ENCODE measurements at regions not wholly inside any gene's neighbourhood (a gene's known extent, or its start where the extent isn't known, plus 50 kb on each side); places are given as distances from the start of the nearest gene placed in this dataset.
"Not testable (repeated sequence)": the region's sequence is repeated elsewhere in the genome, so short reads cannot be mapped to it uniquely, and the experiment has no call there.

- intact Hi-C loops (cut with DNase I) = no loop called here
- DNase-seq (ENCODE audit: low spot score) = no peak
Observed at GRCh38 chr16:26985100-26986065, 81.3 kb upstream of the C16orf82 start.

DNA sequence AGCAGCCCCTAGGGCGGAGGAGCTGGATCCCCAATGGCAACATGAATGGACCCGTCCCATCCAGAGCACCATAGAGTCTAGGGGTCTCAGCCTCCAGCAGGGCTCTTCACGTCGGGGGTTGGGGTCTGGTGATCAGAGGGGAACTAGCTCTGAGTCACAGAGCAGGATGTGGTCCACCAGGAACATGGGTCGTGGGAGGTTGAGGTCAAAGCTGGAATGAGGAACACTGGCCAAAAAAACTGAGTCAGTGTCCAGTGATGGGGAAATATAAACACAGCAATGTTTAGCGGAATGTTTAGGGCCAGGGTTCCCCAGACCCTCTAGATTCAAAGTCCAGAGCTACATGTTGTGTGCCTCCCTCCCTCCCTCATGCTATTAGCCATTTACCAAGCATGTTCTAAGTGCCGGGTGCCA lies 79.1 kb upstream of the C16orf82 start:
- intact Hi-C loops (cut with DNase I) = no loop called here
- no peak for DNase-seq (ENCODE audit: low spot score)

DNA sequence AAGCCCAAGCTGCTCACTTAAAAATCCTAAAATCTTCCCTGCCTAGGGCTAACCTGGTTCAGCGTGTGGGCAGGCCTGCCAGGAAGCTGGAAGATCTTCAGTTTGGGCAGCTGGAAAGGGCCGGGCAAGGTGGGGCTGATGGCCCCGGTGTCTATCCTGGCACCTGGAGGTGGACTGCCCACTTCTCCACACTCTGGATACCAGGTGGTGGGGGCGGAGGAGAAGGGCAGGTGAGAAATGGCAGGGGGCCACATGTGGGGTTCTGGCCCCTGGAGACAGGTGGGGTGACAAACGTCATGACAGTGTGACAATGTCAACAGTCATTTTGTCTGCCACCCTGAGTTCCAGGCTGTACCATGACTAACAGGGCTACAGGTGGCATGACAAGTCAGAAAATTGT lies 78.5 kb upstream of the C16orf82 start:
- DNase-seq (ENCODE audit: low spot score) = no peak
- intact Hi-C loops (cut with DNase I) = no loop called here

DNA sequence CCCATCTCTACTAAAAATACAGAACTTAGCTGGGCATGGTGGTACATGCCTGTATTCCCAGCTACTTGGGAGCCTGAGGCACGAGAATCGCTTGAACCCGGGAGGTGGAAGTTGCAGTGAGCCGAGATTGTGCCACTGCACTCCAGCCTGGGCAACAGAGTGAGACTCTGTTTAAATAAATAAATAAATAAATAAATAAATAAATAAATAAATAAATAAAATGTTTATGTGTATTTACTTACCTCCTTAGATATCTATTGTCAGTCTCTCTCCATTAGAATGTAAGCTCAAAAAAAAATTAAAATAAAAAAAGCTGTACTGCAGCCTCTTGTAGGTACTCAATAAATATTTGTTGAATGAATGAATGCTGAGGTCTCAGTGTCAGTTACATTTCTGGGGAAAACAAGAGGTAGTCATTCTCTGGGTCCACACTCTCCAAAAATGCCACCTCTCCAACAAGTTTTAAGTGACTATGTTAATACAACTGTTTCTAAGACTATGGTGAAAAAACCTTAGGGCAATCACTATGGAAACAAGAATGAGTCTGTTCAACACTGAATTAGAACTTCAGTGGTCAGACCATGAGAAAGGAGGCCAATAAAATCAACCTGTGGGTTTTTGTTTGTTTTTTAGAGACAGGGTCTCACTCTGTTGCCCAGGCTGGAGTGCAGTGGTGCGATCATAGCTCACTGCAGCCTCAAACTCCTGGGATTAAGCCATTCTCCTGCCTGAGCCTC lies 76.2 kb upstream of the C16orf82 start:
- DNase-seq (ENCODE audit: low spot score); intact Hi-C loops (cut with DNase I): not testable (repeated sequence)

DNA sequence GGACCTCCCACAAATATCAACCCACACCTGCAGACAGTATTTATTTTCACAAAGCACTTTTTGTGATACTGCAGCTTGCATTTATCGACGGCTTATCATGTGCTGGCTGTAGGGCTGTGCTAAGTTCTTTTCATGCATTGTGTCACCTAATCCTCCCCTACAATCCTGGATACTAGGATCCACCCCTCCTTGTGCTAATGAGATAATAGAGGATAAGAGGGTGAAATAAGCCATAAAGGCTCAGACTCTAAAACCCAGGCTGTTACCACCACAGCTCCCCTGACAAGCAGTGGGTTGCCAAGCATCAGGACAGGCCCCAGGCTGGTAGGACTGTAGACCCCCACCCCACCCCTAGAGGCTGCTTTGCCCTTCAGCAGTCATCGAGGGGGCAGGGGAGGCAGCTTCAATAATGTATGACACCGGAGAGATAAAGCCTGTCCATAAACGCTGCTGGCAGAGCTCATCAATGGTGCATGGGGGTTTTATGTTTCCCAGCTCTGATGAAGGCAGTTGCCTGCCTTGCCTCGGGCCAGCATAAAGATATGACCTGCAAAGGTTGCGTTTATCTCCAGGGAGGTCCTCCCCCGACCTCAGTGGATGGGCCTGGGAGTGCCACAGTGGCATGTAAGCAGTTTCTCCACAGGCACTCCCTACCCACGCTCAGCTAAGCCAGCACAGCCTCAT lies 73.9 kb upstream of the C16orf82 start:
- DNase-seq (ENCODE audit: low spot score) = no peak
- intact Hi-C loops (cut with DNase I) = no loop called here

DNA sequence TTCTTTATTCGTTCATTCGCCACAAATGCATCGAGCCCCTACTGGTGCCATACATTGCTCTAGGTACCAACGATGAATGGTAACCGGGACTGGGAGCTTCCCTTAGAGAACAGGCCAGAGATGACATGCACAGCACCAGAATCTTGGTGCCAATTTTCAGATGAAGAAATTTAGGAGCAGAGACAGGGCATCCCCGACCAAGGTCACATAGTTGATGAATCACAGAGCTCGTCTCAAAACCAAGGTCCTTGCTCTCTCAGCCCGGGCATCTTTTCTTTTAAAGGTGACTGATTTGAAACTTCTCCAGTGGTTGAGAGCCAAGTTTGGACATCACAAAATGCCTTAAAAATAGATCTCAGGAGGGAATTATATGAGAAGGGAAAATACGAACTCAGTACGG lies 73.2 kb upstream of the C16orf82 start:
- DNase-seq (ENCODE audit: low spot score) = no peak
- intact Hi-C loops (cut with DNase I) = no loop called here

GRCh38 chr16:26993963-26994362 lies 72.8 kb upstream of the C16orf82 start:
- no peak for DNase-seq (ENCODE audit: low spot score)
- intact Hi-C loops (cut with DNase I) = no loop called here

GRCh38 chr16:26995522-26995921 lies 71.2 kb upstream of the C16orf82 start:
- no peak for DNase-seq (ENCODE audit: low spot score)
- intact Hi-C loops (cut with DNase I) = no loop called here

- intact Hi-C loops (cut with DNase I) = no loop called here
- DNase-seq (ENCODE audit: low spot score) = no peak
Observed at GRCh38 chr16:27005386-27005785, 61.3 kb upstream of the C16orf82 start.
